PC-3 (cell line): ENCODE measurements at regions not wholly inside any gene's neighbourhood (a gene's known extent, or its start where the extent isn't known, plus 50 kb on each side); places are given as distances from the start of the nearest gene placed in this dataset.

ENCODE experiments used
- ATAC-seq: fragments of 200-7000 bp; cut with Tn5 transposase; 2 replicates; pipeline ENCODE4 v1.9.1; 2020; ENCODE audit warnings: mild to moderate bottlenecking, moderate library complexity
- BruUV-seq: library from RNA; stranded (reverse); fragments of 400-500 nt; replicated peaks from 2 replicates; lab custom pipeline; 2021; lab: Mats Ljungman, UMichigan
- CTCF ChIA-PET: fragments of 300-600 bp; sonication (Branson Sonifier 250); formaldehyde crosslinking; loops from one replicate; lab custom pipeline; 2022; ENCODE audit warnings: antibody characterized with exemption; lab: Charles Lee
- POLR2A ChIA-PET: fragments of 300-600 bp; sonication (Branson Sonifier 250); formaldehyde crosslinking; loops from one replicate; lab custom pipeline; 2022; ENCODE audit warnings: antibody characterized with exemption; ENCODE audit not compliant: unreplicated experiment; lab: Charles Lee
- DNase-seq: peaks from one replicate; pipeline ENCODE4 v3.0.0-alpha.2; 2015
- H2AFZ ChIP-seq: fragments of 300-600 bp; sonication (generic); 2 replicates; pipeline ENCODE4 v1.6.0; 2016; ENCODE audit warnings: antibody characterized with exemption, low read length
- H3F3A ChIP-seq: fragments of 300-600 bp; sonication (generic); one replicate; pipeline ENCODE4 v1.6.0; 2017; ENCODE audit warnings: antibody characterized with exemption, low read length, control low read depth, mild to moderate bottlenecking; ENCODE audit not compliant: unreplicated experiment
- H3K27ac ChIP-seq: fragments of 300-600 bp; sonication (generic); 2 replicates; pipeline ENCODE4 v1.5.1; 2016; ENCODE audit warnings: mild to moderate bottlenecking, low read length
- H3K27me3 ChIP-seq: fragments of 300-600 bp; sonication (generic); 2 replicates; pipeline ENCODE4 v1.6.1; 2016; ENCODE audit warnings: low read length, mixed read lengths
- H3K36me3 ChIP-seq: fragments of 300-600 bp; sonication (generic); 2 replicates; pipeline ENCODE4 v1.6.1; 2016; ENCODE audit warnings: low read depth, mixed run types, low read length, mixed read lengths
- H3K4me1 ChIP-seq: fragments of 300-600 bp; sonication (generic); 2 replicates; pipeline ENCODE4 v1.5.1; 2016; ENCODE audit warnings: low read length; ENCODE audit not compliant: insufficient read depth
- H3K4me2 ChIP-seq: fragments of 300-600 bp; sonication (generic); 2 replicates; pipeline ENCODE4 v1.6.0; 2016; ENCODE audit warnings: low read length
- H3K4me3 ChIP-seq: fragments of 300-600 bp; sonication (generic); 2 replicates; pipeline ENCODE4 v1.5.1; 2016; ENCODE audit warnings: mild to moderate bottlenecking, low read length, mixed read lengths
- H3K79me2 ChIP-seq: fragments of 300-600 bp; sonication (generic); 2 replicates; pipeline ENCODE4 v1.6.1; 2017; ENCODE audit warnings: low read length, mixed read lengths
- H3K9ac ChIP-seq: fragments of 300-600 bp; sonication (generic); 2 replicates; pipeline ENCODE4 v1.6.0; 2016; ENCODE audit warnings: mild to moderate bottlenecking, low read length
- H3K9me2 ChIP-seq: fragments of 300-600 bp; sonication (generic); replicated peaks from 2 replicates; pipeline ENCODE4 v1.6.1; 2016; ENCODE audit warnings: mixed run types, low read length, mixed read lengths
- H3K9me3 ChIP-seq: fragments of 300-600 bp; sonication (generic); 2 replicates; pipeline ENCODE4 v1.6.1; 2016; ENCODE audit warnings: low read length, mixed read lengths
- H4K20me1 ChIP-seq: fragments of 300-600 bp; sonication (generic); 2 replicates; pipeline ENCODE4 v1.6.1; 2016; ENCODE audit warnings: low read length, mixed read lengths
- EZH2 ChIP-seq: fragments of 300-600 bp; sonication (generic); IDR thresholded peaks from one replicate; pipeline ENCODE4 v1.6.1; 2017; ENCODE audit warnings: antibody characterized with exemption, mild to moderate bottlenecking, low read length; ENCODE audit not compliant: unreplicated experiment
- EZH2phosphoT487 ChIP-seq: fragments of 300-600 bp; sonication (generic); IDR thresholded peaks from 2 replicates; pipeline ENCODE4 v1.6.1; 2018; ENCODE audit warnings: mild to moderate bottlenecking, antibody characterized with exemption, low read length, borderline replicate concordance
- intact Hi-C: fragments of 100-400 bp; cut with micrococcal nuclease; formaldehyde crosslinking; loops from 2 replicates; pipeline ENCODE4 v1.9.0; 2023
- TF ChIP-seq, protein P1 (sequence below): fragments of 300-600 bp; sonication (generic); conservative IDR thresholded peaks from 2 replicates; pipeline ENCODE4 v1.5.1; 2017; ENCODE audit warnings: antibody characterized with exemption, low read depth, mild to moderate bottlenecking, low read length

GRCh38 chr21:24976238-24976637, 631.0 kb downstream of the MRPL39 start:
- ATAC-seq (no peak), DNase-seq (no peak)
- Histone ChIP-seq H3K36me3 (no peaks in the 10 kb centered on the region), H3K9me2 (no peaks in the 10 kb centered on the region), H3F3A (no peaks in the 10 kb centered on the region), H3K4me3 (no peak overlapping the region), H3K4me2 (no peak overlapping the region), H3K9ac (no peak overlapping the region), H2AFZ (no peak overlapping the region), H3K27ac (no peak overlapping the region), H3K79me2 (no peaks in the 10 kb centered on the region), H4K20me1 (no peaks in the 10 kb centered on the region), H3K9me3 (peaks cover 16% of the 10 kb centered on the region), H3K4me1 (no peaks in the 10 kb centered on the region), H3K27me3 (no peaks in the 10 kb centered on the region)
- ChIA-PET POLR2A (no interaction called here), CTCF (no interaction called here)
- TF ChIP-seq, protein P1, sequence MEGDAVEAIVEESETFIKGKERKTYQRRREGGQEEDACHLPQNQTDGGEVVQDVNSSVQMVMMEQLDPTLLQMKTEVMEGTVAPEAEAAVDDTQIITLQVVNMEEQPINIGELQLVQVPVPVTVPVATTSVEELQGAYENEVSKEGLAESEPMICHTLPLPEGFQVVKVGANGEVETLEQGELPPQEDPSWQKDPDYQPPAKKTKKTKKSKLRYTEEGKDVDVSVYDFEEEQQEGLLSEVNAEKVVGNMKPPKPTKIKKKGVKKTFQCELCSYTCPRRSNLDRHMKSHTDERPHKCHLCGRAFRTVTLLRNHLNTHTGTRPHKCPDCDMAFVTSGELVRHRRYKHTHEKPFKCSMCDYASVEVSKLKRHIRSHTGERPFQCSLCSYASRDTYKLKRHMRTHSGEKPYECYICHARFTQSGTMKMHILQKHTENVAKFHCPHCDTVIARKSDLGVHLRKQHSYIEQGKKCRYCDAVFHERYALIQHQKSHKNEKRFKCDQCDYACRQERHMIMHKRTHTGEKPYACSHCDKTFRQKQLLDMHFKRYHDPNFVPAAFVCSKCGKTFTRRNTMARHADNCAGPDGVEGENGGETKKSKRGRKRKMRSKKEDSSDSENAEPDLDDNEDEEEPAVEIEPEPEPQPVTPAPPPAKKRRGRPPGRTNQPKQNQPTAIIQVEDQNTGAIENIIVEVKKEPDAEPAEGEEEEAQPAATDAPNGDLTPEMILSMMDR = no peak
- TF ChIP-seq EZH2 (no peak), EZH2phosphoT487 (no peak)
- BruUV-seq = no TSS peak
- intact Hi-C loops = no loop called here

DNA sequence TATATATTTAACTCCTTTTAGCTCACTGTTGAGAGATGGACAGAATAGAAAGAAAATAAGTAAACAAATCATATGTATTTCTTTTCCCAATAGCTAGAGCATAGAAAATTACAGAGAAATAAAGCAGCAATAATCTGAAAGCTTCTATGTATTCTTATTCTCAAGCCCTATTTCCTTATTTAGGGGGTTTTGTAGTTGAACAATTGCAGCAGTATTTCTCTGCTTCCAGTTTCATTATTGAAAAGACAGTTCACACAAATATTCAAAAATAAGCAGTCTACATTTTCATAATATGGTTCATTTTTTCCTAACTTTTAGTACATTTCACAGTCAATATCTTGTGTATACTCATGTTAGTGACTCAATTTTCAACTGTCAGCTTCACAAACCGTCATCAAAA, 638.2 kb downstream of the MRPL39 start:
- Histone ChIP-seq H3K27ac (no peak overlapping the region), H3K9ac (no peak overlapping the region), H3K4me1 (no peaks in the 10 kb centered on the region), H3F3A (no peaks in the 10 kb centered on the region), H3K27me3 (no peaks in the 10 kb centered on the region), H3K4me3 (no peak overlapping the region), H3K79me2 (no peaks in the 10 kb centered on the region), H3K9me2 (no peaks in the 10 kb centered on the region), H3K4me2 (no peak overlapping the region), H4K20me1 (no peaks in the 10 kb centered on the region), H3K36me3 (no peaks in the 10 kb centered on the region), H2AFZ (no peak overlapping the region), H3K9me3 (peaks cover 16% of the 10 kb centered on the region)
- no peak for DNase-seq
- ATAC-seq = no peak
- intact Hi-C loops = no loop called here
- no TSS peak for BruUV-seq
- TF ChIP-seq, protein P1 = no peak
- TF ChIP-seq EZH2phosphoT487 (no peak), EZH2 (no peak)
- ChIA-PET POLR2A (no interaction called here), CTCF (no interaction called here)

DNA sequence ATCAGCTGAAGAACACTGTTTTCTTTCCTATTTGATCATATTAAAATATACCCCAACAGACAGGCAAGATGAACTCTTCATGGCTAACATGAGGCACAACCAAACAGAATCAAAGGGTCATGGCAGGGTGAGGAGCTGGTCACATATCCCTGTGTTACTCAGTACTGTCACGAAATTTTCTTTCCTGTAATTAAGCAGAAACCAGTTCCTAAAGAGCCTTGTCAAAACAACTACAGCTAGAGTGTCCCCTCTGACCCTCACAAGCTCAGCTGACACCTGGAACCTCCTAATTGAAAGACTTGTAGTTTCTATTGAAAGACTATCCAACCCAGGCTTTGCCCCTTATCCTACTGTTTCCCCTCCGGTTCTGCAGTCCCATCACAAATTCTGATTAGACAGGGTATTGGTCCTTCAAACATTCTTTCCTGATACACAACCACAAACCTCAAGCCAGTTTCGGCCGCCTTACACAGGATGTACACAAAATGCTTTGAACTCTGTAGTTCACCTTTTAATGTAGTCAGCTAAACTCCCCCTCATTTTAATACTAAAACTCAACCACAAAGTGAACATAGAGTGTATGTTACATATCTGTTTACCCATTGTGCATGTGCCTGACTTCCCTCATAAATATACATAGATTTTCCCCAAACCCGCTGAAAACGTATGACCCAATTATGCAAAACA, 651.9 kb downstream of the MRPL39 start:
- TF ChIP-seq EZH2phosphoT487 = no peak
- no peak for TF ChIP-seq EZH2
- TF ChIP-seq, protein P1 = no peak
- ChIA-PET CTCF (no interaction called here), POLR2A (no interaction called here)
- no peaks in the 10 kb centered on the region for H3K9me2 ChIP-seq
- H3K79me2 ChIP-seq = no peaks in the 10 kb centered on the region
- no peaks in the 10 kb centered on the region for H3K27me3 ChIP-seq
- no peak overlapping the region for H2AFZ ChIP-seq
- no peak overlapping the region for H3K27ac ChIP-seq
- H3K4me2 ChIP-seq = no peak overlapping the region
- H3F3A ChIP-seq = no peaks in the 10 kb centered on the region
- no peak overlapping the region for H3K9ac ChIP-seq
- H3K36me3 ChIP-seq = no peaks in the 10 kb centered on the region
- H3K9me3 ChIP-seq = no peaks in the 10 kb centered on the region
- no peaks in the 10 kb centered on the region for H4K20me1 ChIP-seq
- DNase-seq (no peak), ATAC-seq (no peak)
- intact Hi-C loops = no loop called here
- BruUV-seq = no TSS peak
- no peaks in the 10 kb centered on the region for H3K4me1 ChIP-seq
- H3K4me3 ChIP-seq = no peak overlapping the region
